ENCODE measurements at regions not wholly inside any gene's neighbourhood (a gene's known extent, or its start where the extent isn't known, plus 50 kb on each side); places are given as distances from the start of the nearest gene placed in this dataset.

DNA sequence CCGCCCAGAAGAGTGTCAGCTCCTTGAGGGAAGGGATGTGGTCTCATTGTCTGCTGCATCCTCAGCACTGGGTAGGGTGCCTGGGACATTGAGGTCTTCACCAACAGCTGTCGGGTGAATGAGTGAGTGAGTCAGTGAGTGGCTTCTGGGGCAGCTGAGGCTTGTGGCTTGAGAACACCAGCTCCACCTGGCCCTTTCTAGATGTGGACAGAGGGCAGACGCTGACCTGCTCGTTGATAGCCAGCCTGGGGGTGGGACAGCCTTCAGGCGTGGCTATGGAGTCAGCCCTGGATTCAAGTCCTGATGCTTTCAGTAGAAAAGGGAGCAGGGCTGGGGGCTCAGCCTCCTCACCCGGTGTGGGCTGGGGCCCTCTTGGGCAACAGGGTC is 215.1 kb downstream of the C9orf50 start:
- TF ChIP-seq, protein P1, sequence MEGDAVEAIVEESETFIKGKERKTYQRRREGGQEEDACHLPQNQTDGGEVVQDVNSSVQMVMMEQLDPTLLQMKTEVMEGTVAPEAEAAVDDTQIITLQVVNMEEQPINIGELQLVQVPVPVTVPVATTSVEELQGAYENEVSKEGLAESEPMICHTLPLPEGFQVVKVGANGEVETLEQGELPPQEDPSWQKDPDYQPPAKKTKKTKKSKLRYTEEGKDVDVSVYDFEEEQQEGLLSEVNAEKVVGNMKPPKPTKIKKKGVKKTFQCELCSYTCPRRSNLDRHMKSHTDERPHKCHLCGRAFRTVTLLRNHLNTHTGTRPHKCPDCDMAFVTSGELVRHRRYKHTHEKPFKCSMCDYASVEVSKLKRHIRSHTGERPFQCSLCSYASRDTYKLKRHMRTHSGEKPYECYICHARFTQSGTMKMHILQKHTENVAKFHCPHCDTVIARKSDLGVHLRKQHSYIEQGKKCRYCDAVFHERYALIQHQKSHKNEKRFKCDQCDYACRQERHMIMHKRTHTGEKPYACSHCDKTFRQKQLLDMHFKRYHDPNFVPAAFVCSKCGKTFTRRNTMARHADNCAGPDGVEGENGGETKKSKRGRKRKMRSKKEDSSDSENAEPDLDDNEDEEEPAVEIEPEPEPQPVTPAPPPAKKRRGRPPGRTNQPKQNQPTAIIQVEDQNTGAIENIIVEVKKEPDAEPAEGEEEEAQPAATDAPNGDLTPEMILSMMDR (conservative IDR thresholded peaks at IDR 0.05; ENCODE audit: low read depth, low read length) = no peak
- no peak for TF ChIP-seq EZH2 (IDR thresholded peaks at IDR 0.05; ENCODE audit: borderline replicate concordance, low read depth, low read length, poor library complexity, severe bottlenecking)
